Glutamatergic neuron (in vitro differentiated cells): ENCODE measurements at regions not wholly inside any gene's neighbourhood (a gene's known extent, or its start where the extent isn't known, plus 50 kb on each side); places are given as distances from the start of the nearest gene placed in this dataset.

ENCODE experiments used
- DNase-seq: peaks from one replicate; pipeline ENCODE4 v3.0.0; 2022
- H3K27ac Mint-ChIP-seq: one replicate; pipeline ENCODE4 v1.8.0; 2020; ENCODE audit warnings: mild to moderate bottlenecking, mixed read lengths, inconsistent platforms; ENCODE audit not compliant: unreplicated experiment
- H3K27me3 Mint-ChIP-seq: one replicate; pipeline ENCODE4 v1.8.0; 2020; ENCODE audit warnings: mild to moderate bottlenecking, moderate library complexity, mixed read lengths, inconsistent platforms; ENCODE audit not compliant: unreplicated experiment
- H3K36me3 Mint-ChIP-seq: one replicate; pipeline ENCODE4 v1.8.0; 2020; ENCODE audit warnings: mild to moderate bottlenecking, mixed read lengths, inconsistent platforms; ENCODE audit not compliant: unreplicated experiment
- H3K4me1 Mint-ChIP-seq: one replicate; pipeline ENCODE4 v1.8.0; 2020; ENCODE audit warnings: mild to moderate bottlenecking, low read depth, mixed read lengths, inconsistent platforms; ENCODE audit not compliant: unreplicated experiment
- H3K4me3 Mint-ChIP-seq: one replicate; pipeline ENCODE4 v1.8.0; 2020; ENCODE audit warnings: mild to moderate bottlenecking, mixed read lengths, inconsistent platforms; ENCODE audit not compliant: unreplicated experiment
- H3K9me3 Mint-ChIP-seq: one replicate; pipeline ENCODE4 v1.8.0; 2020; ENCODE audit warnings: mild to moderate bottlenecking, moderate library complexity, mixed read lengths, inconsistent platforms; ENCODE audit not compliant: unreplicated experiment
- CTCF ChIP-seq: fragments of 200-600 bp; sonication (generic); IDR thresholded peaks from one replicate; pipeline ENCODE4 v1.5.0; 2021; ENCODE audit not compliant: partially characterized antibody, unreplicated experiment

GRCh38 chr3:135911110-135911509, 54.4 kb upstream of the PPP2R3A start:
- peaks cover 1% of the 10 kb centered on the region for H3K9me3 Mint-ChIP-seq
- no peaks in the 10 kb centered on the region for H3K4me1 Mint-ChIP-seq
- H3K36me3 Mint-ChIP-seq = no peaks in the 10 kb centered on the region
- H3K27ac Mint-ChIP-seq = no peak overlapping the region
- DNase-seq = no peak
- H3K4me3 Mint-ChIP-seq = no peak overlapping the region
- no peak for TF ChIP-seq CTCF
- no peaks in the 10 kb centered on the region for H3K27me3 Mint-ChIP-seq

GRCh38 chr3:135915206-135915605, 50.3 kb upstream of the PPP2R3A start:
- no peak for DNase-seq
- H3K27ac Mint-ChIP-seq = no peak overlapping the region
- H3K4me1 Mint-ChIP-seq = no peaks in the 10 kb centered on the region
- no peaks in the 10 kb centered on the region for H3K9me3 Mint-ChIP-seq
- H3K36me3 Mint-ChIP-seq = no peaks in the 10 kb centered on the region
- no peaks in the 10 kb centered on the region for H3K27me3 Mint-ChIP-seq
- H3K4me3 Mint-ChIP-seq = no peak overlapping the region
- no peak for TF ChIP-seq CTCF
